ENCODE measurements at regions not wholly inside any gene's neighbourhood (a gene's known extent, or its start where the extent isn't known, plus 50 kb on each side); places are given as distances from the start of the nearest gene placed in this dataset.

DNA sequence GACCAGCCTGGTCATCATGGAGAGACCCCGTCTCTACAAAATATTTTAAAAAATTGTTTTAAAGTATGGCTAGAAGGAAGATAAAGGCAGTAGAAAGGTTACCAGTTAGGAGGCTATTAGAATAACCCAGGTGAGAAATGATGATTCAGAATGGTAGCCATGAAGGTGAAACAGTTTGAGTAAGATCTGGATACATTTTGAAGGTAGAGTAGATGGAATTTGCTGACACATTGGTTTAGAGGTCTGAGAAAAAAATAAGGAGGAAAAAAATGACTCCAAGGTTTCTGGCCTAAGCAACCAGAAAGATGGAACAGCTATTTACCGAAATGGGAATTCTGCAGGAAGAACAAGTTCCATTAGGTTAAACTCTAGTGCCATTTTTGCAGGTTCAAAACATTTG lies 167.9 kb upstream of the TAB2 start:
- H3K9me3 ChIP-seq = no peaks in the 10 kb centered on the region
- intact Hi-C loops (cut with DNase I) = no loop called here
- no peak overlapping the region for H3K4me3 ChIP-seq
- H3K36me3 ChIP-seq = no peaks in the 10 kb centered on the region
- no peak for DNase-seq
- TF ChIP-seq, protein P1, sequence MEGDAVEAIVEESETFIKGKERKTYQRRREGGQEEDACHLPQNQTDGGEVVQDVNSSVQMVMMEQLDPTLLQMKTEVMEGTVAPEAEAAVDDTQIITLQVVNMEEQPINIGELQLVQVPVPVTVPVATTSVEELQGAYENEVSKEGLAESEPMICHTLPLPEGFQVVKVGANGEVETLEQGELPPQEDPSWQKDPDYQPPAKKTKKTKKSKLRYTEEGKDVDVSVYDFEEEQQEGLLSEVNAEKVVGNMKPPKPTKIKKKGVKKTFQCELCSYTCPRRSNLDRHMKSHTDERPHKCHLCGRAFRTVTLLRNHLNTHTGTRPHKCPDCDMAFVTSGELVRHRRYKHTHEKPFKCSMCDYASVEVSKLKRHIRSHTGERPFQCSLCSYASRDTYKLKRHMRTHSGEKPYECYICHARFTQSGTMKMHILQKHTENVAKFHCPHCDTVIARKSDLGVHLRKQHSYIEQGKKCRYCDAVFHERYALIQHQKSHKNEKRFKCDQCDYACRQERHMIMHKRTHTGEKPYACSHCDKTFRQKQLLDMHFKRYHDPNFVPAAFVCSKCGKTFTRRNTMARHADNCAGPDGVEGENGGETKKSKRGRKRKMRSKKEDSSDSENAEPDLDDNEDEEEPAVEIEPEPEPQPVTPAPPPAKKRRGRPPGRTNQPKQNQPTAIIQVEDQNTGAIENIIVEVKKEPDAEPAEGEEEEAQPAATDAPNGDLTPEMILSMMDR (IDR thresholded peaks at IDR 0.05) = no peak
- no peak for ATAC-seq
- no peaks in the 10 kb centered on the region for H3K4me1 ChIP-seq
- no peak overlapping the region for H3K27ac ChIP-seq
- no peaks in the 10 kb centered on the region for H3K27me3 ChIP-seq (ENCODE audit: low read depth)

DNA sequence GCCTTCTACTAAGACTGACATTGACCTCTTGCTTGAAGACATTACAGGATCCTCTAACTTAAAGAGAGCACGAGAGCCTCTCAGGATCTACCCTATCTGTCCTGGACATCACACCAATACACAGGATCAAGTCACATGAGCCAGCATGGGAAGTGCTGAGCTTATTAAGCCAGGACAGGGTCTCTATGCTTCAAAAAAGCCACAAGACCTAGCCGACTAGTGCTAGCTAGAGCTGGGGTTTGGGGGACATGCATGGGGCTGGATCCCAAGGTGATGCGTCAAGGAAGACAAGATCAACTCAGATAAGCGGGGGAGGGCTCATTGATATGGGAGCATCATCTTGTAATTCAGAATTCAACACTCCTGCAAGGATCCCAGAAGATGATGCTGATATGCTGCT lies 167.2 kb upstream of the TAB2 start:
- DNase-seq (no peak), ATAC-seq (no peak)
- no peaks in the 10 kb centered on the region for H3K27me3 ChIP-seq (ENCODE audit: low read depth)
- H3K9me3 ChIP-seq = no peaks in the 10 kb centered on the region
- H3K4me3 ChIP-seq = no peak overlapping the region
- TF ChIP-seq, protein P1 (IDR thresholded peaks at IDR 0.05) = no peak
- H3K4me1 ChIP-seq = no peaks in the 10 kb centered on the region
- no peak overlapping the region for H3K27ac ChIP-seq
- intact Hi-C loops (cut with DNase I) = no loop called here
- no peaks in the 10 kb centered on the region for H3K36me3 ChIP-seq

DNA sequence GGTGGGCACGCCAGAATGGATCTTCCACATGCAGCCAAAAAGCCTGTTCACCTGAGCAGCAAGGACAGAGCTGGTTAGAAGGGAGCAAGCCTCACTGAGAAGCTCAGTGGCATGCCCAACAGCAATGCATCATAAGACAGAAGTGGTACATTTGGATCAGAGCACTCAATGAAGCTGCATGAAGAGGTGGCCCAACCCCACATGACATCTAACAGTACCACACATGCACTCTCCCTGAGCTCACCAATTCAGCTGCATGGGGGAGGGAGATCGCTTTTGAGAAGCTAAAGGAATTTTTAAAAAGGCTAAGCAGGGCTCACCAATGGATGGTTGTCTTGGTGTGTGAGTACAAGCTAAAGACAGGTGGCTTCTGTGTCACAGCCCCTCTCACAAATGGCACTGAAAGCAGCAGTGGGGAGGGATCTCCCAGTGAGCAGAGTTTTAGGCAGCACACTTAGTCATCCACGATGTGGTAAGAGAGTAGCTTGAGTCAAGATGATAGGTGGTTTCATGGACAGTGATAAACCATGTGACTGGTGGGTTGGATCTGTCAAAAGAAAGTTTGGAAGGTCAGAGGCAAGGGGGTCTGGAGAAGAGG lies 166.6 kb upstream of the TAB2 start:
- Histone ChIP-seq H3K27ac (no peak overlapping the region), H3K36me3 (no peaks in the 10 kb centered on the region), H3K4me1 (no peaks in the 10 kb centered on the region), H3K9me3 (no peaks in the 10 kb centered on the region), H3K4me3 (no peak overlapping the region), H3K27me3 (ENCODE audit: low read depth) (no peaks in the 10 kb centered on the region)
- no peak for DNase-seq
- ATAC-seq = no peak
- TF ChIP-seq, protein P1 (IDR thresholded peaks at IDR 0.05) = no peak
- intact Hi-C loops (cut with DNase I) = no loop called here

DNA sequence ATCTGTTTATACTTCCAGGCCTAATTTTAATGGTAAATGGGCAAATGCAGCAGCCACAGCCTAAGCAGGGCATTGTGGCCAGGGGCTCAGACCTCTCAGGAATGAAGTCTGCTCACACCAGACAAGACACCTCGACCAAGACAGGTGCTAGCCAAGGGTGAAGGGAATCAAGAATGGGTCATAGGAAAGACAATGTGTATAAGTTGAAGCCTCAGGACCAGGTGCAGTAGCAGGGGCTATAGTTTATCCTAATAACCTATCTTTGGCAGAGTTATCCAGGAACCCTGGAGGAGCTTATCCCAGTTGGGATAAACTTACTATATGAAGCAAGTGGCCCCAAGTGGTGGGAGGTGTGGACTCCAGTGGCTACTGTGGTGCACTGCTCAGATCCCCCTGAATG lies 165.0 kb upstream of the TAB2 start:
- Histone ChIP-seq H3K4me3 (no peak overlapping the region), H3K4me1 (no peaks in the 10 kb centered on the region), H3K27ac (no peak overlapping the region), H3K36me3 (no peaks in the 10 kb centered on the region), H3K27me3 (ENCODE audit: low read depth) (no peaks in the 10 kb centered on the region), H3K9me3 (no peaks in the 10 kb centered on the region)
- TF ChIP-seq, protein P1 (IDR thresholded peaks at IDR 0.05) = no peak
- no peak for DNase-seq
- intact Hi-C loops (cut with DNase I) = no loop called here
- ATAC-seq = no peak

DNA sequence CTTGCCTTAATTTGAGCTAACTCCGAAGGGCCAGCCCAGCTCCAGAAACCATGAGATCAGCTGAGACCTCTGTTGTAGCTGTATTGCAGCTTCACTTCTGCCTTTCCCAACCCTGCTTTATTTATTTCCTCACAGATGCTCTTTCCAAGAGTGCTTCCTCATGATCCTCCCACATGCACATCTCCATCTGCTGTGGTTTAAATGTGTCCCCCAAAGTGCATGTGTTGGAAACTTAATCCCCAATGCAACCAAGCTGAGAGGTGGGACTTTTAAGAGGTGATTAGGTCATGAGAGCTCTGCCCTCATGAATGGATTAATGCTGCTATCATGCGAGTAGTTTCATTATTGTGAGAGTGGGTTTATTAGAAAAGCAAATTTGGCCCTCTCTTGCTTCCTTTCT lies 164.4 kb upstream of the TAB2 start:
- Histone ChIP-seq H3K27me3 (ENCODE audit: low read depth) (no peaks in the 10 kb centered on the region), H3K36me3 (no peaks in the 10 kb centered on the region), H3K4me3 (no peak overlapping the region), H3K9me3 (no peaks in the 10 kb centered on the region), H3K27ac (no peak overlapping the region), H3K4me1 (no peaks in the 10 kb centered on the region)
- ATAC-seq (peak; percentile 46 to 47), DNase-seq (no peak)
- intact Hi-C loops (cut with DNase I) = no loop called here
- TF ChIP-seq, protein P1 (IDR thresholded peaks at IDR 0.05) = no peak

DNA sequence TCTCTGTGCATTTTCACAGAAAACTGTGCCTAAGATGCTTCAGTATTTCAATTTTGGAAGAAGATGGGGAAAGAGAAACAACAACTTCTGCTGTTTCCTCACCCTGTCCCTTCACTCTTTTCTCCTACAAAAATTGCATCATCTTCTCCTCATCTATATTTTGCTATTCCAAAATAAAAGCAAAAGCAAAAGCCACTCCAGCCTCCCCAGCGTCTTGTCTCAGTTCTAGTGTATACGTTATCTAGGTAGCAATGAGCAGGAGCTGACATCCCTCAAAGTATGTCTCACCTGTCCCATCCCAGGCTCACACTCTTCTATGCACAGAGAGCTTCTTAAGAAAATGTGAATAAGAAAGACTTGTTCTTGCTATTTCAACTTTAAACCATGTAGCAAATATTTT lies 163.8 kb upstream of the TAB2 start:
- H3K27me3 ChIP-seq (ENCODE audit: low read depth) = no peaks in the 10 kb centered on the region
- no peaks in the 10 kb centered on the region for H3K9me3 ChIP-seq
- TF ChIP-seq, protein P1 (IDR thresholded peaks at IDR 0.05) = no peak
- no peak overlapping the region for H3K27ac ChIP-seq
- no peak overlapping the region for H3K4me3 ChIP-seq
- ATAC-seq = no peak
- intact Hi-C loops (cut with DNase I) = no loop called here
- no peaks in the 10 kb centered on the region for H3K36me3 ChIP-seq
- no peak for DNase-seq
- no peaks in the 10 kb centered on the region for H3K4me1 ChIP-seq

All from lower lobe of right lung (tissue), 2 donors.